ENCODE measurements at regions not wholly inside any gene's neighbourhood (a gene's known extent, or its start where the extent isn't known, plus 50 kb on each side); places are given as distances from the start of the nearest gene placed in this dataset.

GRCh38 chr4:71151054-71151453 lies 157.6 kb downstream of the DCK start:
- TF ChIP-seq POLR2A (IDR thresholded peaks at IDR 0.05; ENCODE audit: control extremely low read depth in 1 of 2, low read depth in 2 of 2, low read length in 2 of 2) (no peak), EZH2 (IDR thresholded peaks at IDR 0.05; ENCODE audit: low read depth, low read length, severe bottlenecking) (no peak), SUZ12 (IDR thresholded peaks at IDR 0.05; ENCODE audit: low read length) (no peak), CTCF (IDR thresholded peaks at IDR 0.05; ENCODE audit: control extremely low read depth in 1 of 3, insufficient read depth in 1 of 3, low read depth in 1 of 3, low read length in 3 of 3) (no peak), RBBP5 (IDR thresholded peaks at IDR 0.05; ENCODE audit: borderline replicate concordance, low read depth, low read length) (no peak), RAD21 (IDR thresholded peaks at IDR 0.05 in 1 of 2, conservative IDR thresholded peaks at IDR 0.05 in 1 of 2; ENCODE audit: low read depth in 2 of 2, low read length in 2 of 2) (no peak)
